Loucy (cell line): ENCODE measurements at regions not wholly inside any gene's neighbourhood (a gene's known extent, or its start where the extent isn't known, plus 50 kb on each side); places are given as distances from the start of the nearest gene placed in this dataset.

ENCODE experiments used
- H2AFZ ChIP-seq: fragments of 200-600 bp; sonication (generic); 2 replicates; pipeline ENCODE4 v1.6.0; 2016; ENCODE audit warnings: antibody characterized with exemption, mild to moderate bottlenecking, low read length, moderate library complexity
- H3F3A ChIP-seq: fragments of 200-600 bp; 2 replicates; pipeline ENCODE4 v1.6.0; 2016; ENCODE audit warnings: antibody characterized with exemption, low read depth, mild to moderate bottlenecking
- H3K27me3 ChIP-seq: fragments of 200-600 bp; sonication (generic); 2 replicates; pipeline ENCODE4 v1.6.1; 2014; ENCODE audit warnings: low read length, mild to moderate bottlenecking; ENCODE audit not compliant: insufficient read depth, poor library complexity, severe bottlenecking
- H3K36me3 ChIP-seq: fragments of 200-600 bp; sonication (generic); 2 replicates; pipeline ENCODE4 v1.6.1; 2016; ENCODE audit warnings: low read length; ENCODE audit not compliant: insufficient read depth
- H3K4me1 ChIP-seq: fragments of 200-600 bp; sonication (generic); 2 replicates; pipeline ENCODE4 v1.5.1; 2014; ENCODE audit warnings: low read length, mild to moderate bottlenecking; ENCODE audit not compliant: insufficient read depth, poor library complexity, severe bottlenecking
- H3K4me2 ChIP-seq: fragments of 200-600 bp; sonication (generic); 2 replicates; pipeline ENCODE4 v1.6.0; 2014; ENCODE audit warnings: antibody characterized with exemption, low read length, low read depth, mild to moderate bottlenecking; ENCODE audit not compliant: poor library complexity, severe bottlenecking
- H3K4me3 ChIP-seq: fragments of 200-600 bp; sonication (generic); 2 replicates; pipeline ENCODE4 v1.5.1; 2014; ENCODE audit warnings: low read length, mild to moderate bottlenecking, mixed read lengths; ENCODE audit not compliant: poor library complexity, severe bottlenecking
- H3K79me2 ChIP-seq: fragments of 200-600 bp; sonication (generic); 2 replicates; pipeline ENCODE4 v1.6.1; 2014; ENCODE audit warnings: low read length; ENCODE audit not compliant: insufficient read depth
- H3K9ac ChIP-seq: fragments of 200-600 bp; sonication (generic); 2 replicates; pipeline ENCODE4 v1.6.0; 2014; ENCODE audit warnings: mild to moderate bottlenecking, low read depth, low read length, moderate library complexity; ENCODE audit not compliant: poor library complexity, severe bottlenecking
- H3K9me2 ChIP-seq: fragments of 200-600 bp; sonication (generic); replicated peaks from 2 replicates; pipeline ENCODE4 v1.6.1; 2016; ENCODE audit warnings: low read depth, low read length, mixed read lengths
- H3K9me3 ChIP-seq: fragments of 200-600 bp; sonication (generic); 2 replicates; pipeline ENCODE4 v1.6.1; 2014; ENCODE audit warnings: mild to moderate bottlenecking, antibody characterized with exemption, low read length, low read depth; ENCODE audit not compliant: insufficient read depth
- H4K20me1 ChIP-seq: fragments of 200-600 bp; sonication (generic); 2 replicates; pipeline ENCODE4 v1.6.0; 2014; ENCODE audit warnings: antibody characterized with exemption, low read length, mild to moderate bottlenecking; ENCODE audit not compliant: insufficient read depth, poor library complexity, severe bottlenecking
- EZH2phosphoT487 ChIP-seq: fragments of 200-600 bp; IDR thresholded peaks from 2 replicates; pipeline ENCODE4 v1.6.1; 2018; ENCODE audit warnings: antibody characterized with exemption, mild to moderate bottlenecking, moderate library complexity, borderline replicate concordance
- TF ChIP-seq, protein P1 (sequence below): fragments of 200-600 bp; sonication (generic); conservative IDR thresholded peaks from 2 replicates; pipeline ENCODE4 v1.5.1; 2014; ENCODE audit warnings: mild to moderate bottlenecking, antibody characterized with exemption, low read length

DNA sequence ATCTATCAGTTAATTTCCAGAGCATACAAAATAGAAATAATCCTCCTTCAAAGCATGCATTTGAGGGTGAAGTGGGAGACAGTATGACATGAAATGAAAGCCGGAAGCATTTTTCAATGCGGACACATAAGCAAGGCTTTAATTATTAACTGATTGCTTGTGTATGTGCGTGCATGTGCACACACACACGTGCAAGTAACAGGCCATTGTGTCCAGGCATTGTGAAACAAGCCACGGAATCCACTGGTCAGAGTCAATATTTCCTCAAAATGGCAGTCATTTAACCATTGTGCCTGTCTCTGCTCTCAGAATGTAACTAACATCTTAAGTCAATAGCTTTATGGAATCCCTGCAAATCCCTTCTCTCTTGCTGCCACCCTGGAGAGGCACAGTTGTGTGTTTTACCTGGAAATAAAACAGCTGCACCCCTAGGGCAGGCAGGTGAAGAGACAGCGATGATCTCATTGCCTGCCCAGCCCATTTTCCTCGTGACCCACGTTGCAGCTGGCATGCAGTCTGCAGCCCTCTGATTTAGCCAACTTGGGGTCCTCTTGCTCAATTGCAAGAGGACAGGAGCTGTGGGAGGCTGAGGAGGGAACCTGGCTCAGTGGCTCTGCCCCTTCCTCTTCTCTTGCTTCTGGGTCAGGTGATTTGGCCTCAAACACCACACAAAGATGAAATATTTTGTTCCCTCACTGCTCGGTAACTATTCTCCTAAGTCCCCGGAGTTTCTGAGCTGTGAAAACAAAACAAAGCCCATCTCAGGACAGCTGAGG, 500.9 kb upstream of the ZMIZ1 start:
- no peaks in the 10 kb centered on the region for H3K27me3 ChIP-seq
- H2AFZ ChIP-seq: peak overlapping the region; percentile 89

DNA sequence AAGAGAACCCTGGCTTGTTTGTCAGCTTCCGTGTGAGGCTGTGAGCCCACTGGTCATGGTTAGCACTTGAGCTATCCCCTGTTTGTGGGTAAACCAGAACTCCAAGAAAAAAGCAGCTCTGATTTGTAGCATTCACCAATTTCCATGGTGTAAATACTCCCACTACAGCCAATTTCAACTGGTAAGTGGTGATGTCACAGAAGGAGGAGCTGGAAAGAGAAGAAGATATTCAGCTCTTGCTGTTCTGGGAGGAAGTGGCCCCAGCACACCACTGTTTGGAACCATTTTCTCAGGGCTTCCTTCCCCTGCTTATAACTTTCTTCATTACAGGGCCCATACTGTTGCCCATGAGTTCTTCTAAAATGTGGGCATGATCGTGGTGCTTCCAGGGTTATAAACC, 500.1 kb upstream of the ZMIZ1 start:
- no peak overlapping the region for H3K9ac ChIP-seq
- H3K4me1 ChIP-seq: peaks cover 16% of the 10 kb centered on the region
- H2AFZ ChIP-seq: peak overlapping the region; percentile 89

More for the DNA sequence above, 500.9 kb upstream of the ZMIZ1 start:
- no peak overlapping the region for H3K9ac ChIP-seq
- no peaks in the 10 kb centered on the region for H3K36me3 ChIP-seq
- no peaks in the 10 kb centered on the region for H3K9me3 ChIP-seq
- no peaks in the 10 kb centered on the region for H4K20me1 ChIP-seq
- no peak for TF ChIP-seq EZH2phosphoT487
- TF ChIP-seq, protein P1, sequence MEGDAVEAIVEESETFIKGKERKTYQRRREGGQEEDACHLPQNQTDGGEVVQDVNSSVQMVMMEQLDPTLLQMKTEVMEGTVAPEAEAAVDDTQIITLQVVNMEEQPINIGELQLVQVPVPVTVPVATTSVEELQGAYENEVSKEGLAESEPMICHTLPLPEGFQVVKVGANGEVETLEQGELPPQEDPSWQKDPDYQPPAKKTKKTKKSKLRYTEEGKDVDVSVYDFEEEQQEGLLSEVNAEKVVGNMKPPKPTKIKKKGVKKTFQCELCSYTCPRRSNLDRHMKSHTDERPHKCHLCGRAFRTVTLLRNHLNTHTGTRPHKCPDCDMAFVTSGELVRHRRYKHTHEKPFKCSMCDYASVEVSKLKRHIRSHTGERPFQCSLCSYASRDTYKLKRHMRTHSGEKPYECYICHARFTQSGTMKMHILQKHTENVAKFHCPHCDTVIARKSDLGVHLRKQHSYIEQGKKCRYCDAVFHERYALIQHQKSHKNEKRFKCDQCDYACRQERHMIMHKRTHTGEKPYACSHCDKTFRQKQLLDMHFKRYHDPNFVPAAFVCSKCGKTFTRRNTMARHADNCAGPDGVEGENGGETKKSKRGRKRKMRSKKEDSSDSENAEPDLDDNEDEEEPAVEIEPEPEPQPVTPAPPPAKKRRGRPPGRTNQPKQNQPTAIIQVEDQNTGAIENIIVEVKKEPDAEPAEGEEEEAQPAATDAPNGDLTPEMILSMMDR: no peak
- no peak overlapping the region for H3K4me2 ChIP-seq
- H3K4me1 ChIP-seq: peaks cover 16% of the 10 kb centered on the region
- H3F3A ChIP-seq: no peaks in the 10 kb centered on the region
- no peaks in the 10 kb centered on the region for H3K9me2 ChIP-seq
- no peaks in the 10 kb centered on the region for H3K79me2 ChIP-seq
- H3K4me3 ChIP-seq: no peak overlapping the region

DNA sequence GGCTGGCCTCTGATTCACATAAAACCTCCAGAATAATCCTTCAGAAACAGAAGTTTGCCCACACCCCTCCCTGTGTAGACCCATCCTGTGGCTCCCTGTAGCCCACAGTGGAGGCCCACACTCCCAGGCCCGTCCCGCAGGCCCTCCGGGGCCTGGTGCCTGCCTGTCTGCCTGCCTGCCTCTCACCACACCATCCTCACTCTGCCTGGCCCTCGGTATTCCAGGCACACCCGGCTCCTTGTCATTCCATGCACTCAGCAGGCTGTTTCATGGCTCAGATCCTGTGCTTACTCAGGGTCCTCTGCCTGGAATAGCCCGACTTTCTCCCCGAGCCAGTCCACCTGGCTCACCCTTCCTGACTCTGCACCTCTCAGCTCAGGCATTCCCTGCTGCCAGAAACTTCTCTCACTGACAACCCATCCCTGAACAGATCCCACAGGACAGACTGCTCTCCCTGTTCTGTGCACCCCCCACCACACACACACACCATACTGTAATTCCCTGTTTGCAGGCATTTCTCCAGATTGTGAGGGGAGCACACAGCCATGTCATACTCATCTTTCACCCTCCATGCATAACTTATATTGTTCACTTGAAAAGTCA, 498.0 kb upstream of the ZMIZ1 start:
- no peak overlapping the region for H3K4me2 ChIP-seq
- peaks cover 16% of the 10 kb centered on the region for H3K4me1 ChIP-seq
- no peak overlapping the region for H3K9ac ChIP-seq
- no peaks in the 10 kb centered on the region for H3F3A ChIP-seq
- no peaks in the 10 kb centered on the region for H4K20me1 ChIP-seq
- no peaks in the 10 kb centered on the region for H3K27me3 ChIP-seq
- no peaks in the 10 kb centered on the region for H3K9me2 ChIP-seq
- H3K9me3 ChIP-seq: no peaks in the 10 kb centered on the region
- TF ChIP-seq EZH2phosphoT487: no peak
- TF ChIP-seq, protein P1: no peak
- H3K79me2 ChIP-seq: no peaks in the 10 kb centered on the region
- H2AFZ ChIP-seq: no peak overlapping the region
- H3K36me3 ChIP-seq: no peaks in the 10 kb centered on the region
- no peak overlapping the region for H3K4me3 ChIP-seq

More for the DNA sequence above, 500.1 kb upstream of the ZMIZ1 start:
- no peak overlapping the region for H3K4me2 ChIP-seq
- no peak for TF ChIP-seq EZH2phosphoT487
- TF ChIP-seq, protein P1: no peak
- H3K4me3 ChIP-seq: no peak overlapping the region
- no peaks in the 10 kb centered on the region for H3F3A ChIP-seq
- no peaks in the 10 kb centered on the region for H3K9me2 ChIP-seq
- H4K20me1 ChIP-seq: no peaks in the 10 kb centered on the region
- H3K79me2 ChIP-seq: no peaks in the 10 kb centered on the region
- no peaks in the 10 kb centered on the region for H3K9me3 ChIP-seq
- no peaks in the 10 kb centered on the region for H3K27me3 ChIP-seq
- H3K36me3 ChIP-seq: no peaks in the 10 kb centered on the region
